ENCODE measurements at regions not wholly inside any gene's neighbourhood (a gene's known extent, or its start where the extent isn't known, plus 50 kb on each side); places are given as distances from the start of the nearest gene placed in this dataset.

DNA sequence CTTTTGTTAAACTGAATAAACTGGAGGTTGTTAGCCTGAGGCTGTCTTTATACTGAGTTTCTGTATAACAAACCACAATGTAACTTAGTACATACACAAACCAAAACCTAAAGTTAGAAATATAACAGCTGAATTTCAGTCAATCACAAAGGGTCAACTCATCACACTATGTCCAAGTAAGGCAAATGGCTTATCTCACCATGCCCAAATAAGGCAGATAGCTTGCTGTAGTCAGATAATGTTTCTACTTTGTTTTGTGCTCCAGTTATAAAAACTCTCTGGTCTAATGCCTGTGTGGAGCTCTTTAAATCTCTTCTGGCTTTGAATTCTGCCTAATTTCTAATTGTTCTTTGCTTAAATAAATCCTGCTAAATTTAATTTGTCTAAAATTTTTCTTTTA, 1323.4 kb upstream of the ATXN8OS start (continued):
- TF ChIP-seq BACH2 (CRISPR knock-in tag; IDR thresholded peaks at IDR 0.05; ENCODE audit: borderline replicate concordance) = no peak
- TF ChIP-seq, protein P1, sequence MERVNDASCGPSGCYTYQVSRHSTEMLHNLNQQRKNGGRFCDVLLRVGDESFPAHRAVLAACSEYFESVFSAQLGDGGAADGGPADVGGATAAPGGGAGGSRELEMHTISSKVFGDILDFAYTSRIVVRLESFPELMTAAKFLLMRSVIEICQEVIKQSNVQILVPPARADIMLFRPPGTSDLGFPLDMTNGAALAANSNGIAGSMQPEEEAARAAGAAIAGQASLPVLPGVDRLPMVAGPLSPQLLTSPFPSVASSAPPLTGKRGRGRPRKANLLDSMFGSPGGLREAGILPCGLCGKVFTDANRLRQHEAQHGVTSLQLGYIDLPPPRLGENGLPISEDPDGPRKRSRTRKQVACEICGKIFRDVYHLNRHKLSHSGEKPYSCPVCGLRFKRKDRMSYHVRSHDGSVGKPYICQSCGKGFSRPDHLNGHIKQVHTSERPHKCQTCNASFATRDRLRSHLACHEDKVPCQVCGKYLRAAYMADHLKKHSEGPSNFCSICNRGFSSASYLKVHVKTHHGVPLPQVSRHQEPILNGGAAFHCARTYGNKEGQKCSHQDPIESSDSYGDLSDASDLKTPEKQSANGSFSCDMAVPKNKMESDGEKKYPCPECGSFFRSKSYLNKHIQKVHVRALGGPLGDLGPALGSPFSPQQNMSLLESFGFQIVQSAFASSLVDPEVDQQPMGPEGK (CRISPR knock-in tag; IDR thresholded peaks at IDR 0.05; ENCODE audit: borderline replicate concordance) = no peak

DNA sequence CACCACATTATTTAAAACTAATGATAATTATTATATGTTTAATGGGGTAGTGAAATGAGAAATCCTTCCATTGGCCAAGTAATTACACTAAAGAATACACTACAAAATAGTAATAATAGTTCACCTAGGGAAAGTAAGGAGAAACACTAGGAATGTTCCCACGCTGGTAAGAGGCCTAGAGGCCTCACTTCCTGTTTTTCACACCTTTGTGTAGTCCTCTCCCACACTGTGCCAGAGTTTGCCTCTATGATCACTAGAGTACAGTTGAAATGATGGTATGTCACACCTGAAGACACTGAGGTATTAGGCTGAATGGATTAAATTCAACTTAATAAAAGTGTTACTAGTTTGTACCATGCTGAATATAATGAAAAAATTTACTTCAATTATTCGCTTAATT, 1348.0 kb upstream of the ATXN8OS start:
- TF ChIP-seq ZNF8 (CRISPR knock-in tag; IDR thresholded peaks at IDR 0.05) (no peak), ZNF70 (CRISPR knock-in tag; IDR thresholded peaks at IDR 0.05) (no peak), CSDC2 (CRISPR knock-in tag; IDR thresholded peaks at IDR 0.05) (no peak), TCF4 (CRISPR knock-in tag; IDR thresholded peaks at IDR 0.05; ENCODE audit: borderline replicate concordance) (no peak)
- TF ChIP-seq, protein P2, sequence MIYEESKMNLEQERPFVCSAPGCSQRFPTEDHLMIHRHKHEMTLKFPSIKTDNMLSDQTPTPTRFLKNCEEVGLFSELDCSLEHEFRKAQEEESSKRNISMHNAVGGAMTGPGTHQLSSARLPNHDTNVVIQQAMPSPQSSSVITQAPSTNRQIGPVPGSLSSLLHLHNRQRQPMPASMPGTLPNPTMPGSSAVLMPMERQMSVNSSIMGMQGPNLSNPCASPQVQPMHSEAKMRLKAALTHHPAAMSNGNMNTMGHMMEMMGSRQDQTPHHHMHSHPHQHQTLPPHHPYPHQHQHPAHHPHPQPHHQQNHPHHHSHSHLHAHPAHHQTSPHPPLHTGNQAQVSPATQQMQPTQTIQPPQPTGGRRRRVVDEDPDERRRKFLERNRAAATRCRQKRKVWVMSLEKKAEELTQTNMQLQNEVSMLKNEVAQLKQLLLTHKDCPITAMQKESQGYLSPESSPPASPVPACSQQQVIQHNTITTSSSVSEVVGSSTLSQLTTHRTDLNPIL (CRISPR knock-in tag; IDR thresholded peaks at IDR 0.05; ENCODE audit: low read depth) = no peak
- no peak for ATAC-seq

DNA sequence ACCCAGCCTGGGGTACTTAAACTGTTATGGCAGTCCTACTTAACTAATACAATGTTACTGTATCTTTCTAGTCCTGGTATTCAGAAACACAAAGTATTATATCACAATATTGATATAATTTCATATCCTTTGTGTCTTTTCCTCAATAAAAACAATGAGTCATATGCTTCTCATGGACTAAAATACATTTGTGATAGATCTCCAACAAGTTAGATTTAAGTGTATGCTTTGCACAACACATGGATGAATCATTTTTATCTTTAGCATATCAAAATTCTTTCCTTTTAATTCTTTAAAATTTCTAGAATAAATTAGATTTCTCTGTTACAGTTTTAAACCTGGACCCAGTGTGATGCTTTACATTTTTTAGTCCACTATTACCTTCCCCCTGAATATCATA, 1357.8 kb upstream of the ATXN8OS start:
- peak; percentile 26; the same call in 1 of the 3 replicates for ATAC-seq
- no peak for TF ChIP-seq TCF4 (CRISPR knock-in tag; IDR thresholded peaks at IDR 0.05; ENCODE audit: borderline replicate concordance)
- peak; percentile 91 for TF ChIP-seq ISL1 (CRISPR knock-in tag; IDR thresholded peaks at IDR 0.05)

DNA sequence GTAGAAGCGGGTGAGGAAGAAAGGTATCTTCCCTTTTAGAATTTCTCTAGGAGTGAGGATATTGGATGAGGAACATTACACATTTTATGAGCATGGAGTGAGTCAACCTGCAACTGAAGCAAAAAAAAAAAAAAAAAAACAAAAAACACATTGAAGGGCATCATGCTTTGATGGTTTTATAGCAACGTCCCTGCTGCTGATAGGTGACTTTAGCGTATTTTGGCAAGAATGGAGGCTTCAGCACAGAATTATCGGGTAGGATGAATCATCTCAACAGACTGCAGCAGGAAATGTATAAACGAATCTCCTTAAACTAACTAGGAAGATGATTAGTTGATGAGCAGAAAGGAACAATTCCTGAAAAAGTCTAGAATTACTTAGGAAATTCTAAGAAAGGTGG, 1359.6 kb upstream of the ATXN8OS start:
- ATAC-seq = no peak
- TF ChIP-seq ZC3H10 (CRISPR knock-in tag; IDR thresholded peaks at IDR 0.05) (no peak), RARB (CRISPR knock-in tag; IDR thresholded peaks at IDR 0.05) (no peak), ZNF8 (CRISPR knock-in tag; IDR thresholded peaks at IDR 0.05) (no peak), ZNF70 (CRISPR knock-in tag; IDR thresholded peaks at IDR 0.05) (no peak), PPARA (CRISPR knock-in tag; IDR thresholded peaks at IDR 0.05; ENCODE audit: borderline replicate concordance) (no peak)
- TF ChIP-seq, protein P3, sequence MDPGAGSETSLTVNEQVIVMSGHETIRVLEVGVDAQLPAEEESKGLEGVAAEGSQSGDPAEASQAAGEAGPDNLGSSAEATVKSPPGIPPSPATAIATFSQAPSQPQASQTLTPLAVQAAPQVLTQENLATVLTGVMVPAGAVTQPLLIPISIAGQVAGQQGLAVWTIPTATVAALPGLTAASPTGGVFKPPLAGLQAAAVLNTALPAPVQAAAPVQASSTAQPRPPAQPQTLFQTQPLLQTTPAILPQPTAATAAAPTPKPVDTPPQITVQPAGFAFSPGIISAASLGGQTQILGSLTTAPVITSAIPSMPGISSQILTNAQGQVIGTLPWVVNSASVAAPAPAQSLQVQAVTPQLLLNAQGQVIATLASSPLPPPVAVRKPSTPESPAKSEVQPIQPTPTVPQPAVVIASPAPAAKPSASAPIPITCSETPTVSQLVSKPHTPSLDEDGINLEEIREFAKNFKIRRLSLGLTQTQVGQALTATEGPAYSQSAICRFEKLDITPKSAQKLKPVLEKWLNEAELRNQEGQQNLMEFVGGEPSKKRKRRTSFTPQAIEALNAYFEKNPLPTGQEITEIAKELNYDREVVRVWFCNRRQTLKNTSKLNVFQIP (CRISPR knock-in tag; IDR thresholded peaks at IDR 0.05; ENCODE audit: borderline replicate concordance, low read depth) = no peak
- TF ChIP-seq, protein P4, sequence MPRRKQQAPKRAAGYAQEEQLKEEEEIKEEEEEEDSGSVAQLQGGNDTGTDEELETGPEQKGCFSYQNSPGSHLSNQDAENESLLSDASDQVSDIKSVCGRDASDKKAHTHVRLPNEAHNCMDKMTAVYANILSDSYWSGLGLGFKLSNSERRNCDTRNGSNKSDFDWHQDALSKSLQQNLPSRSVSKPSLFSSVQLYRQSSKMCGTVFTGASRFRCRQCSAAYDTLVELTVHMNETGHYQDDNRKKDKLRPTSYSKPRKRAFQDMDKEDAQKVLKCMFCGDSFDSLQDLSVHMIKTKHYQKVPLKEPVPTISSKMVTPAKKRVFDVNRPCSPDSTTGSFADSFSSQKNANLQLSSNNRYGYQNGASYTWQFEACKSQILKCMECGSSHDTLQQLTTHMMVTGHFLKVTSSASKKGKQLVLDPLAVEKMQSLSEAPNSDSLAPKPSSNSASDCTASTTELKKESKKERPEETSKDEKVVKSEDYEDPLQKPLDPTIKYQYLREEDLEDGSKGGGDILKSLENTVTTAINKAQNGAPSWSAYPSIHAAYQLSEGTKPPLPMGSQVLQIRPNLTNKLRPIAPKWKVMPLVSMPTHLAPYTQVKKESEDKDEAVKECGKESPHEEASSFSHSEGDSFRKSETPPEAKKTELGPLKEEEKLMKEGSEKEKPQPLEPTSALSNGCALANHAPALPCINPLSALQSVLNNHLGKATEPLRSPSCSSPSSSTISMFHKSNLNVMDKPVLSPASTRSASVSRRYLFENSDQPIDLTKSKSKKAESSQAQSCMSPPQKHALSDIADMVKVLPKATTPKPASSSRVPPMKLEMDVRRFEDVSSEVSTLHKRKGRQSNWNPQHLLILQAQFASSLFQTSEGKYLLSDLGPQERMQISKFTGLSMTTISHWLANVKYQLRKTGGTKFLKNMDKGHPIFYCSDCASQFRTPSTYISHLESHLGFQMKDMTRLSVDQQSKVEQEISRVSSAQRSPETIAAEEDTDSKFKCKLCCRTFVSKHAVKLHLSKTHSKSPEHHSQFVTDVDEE (CRISPR knock-in tag; IDR thresholded peaks at IDR 0.05) = no peak

DNA sequence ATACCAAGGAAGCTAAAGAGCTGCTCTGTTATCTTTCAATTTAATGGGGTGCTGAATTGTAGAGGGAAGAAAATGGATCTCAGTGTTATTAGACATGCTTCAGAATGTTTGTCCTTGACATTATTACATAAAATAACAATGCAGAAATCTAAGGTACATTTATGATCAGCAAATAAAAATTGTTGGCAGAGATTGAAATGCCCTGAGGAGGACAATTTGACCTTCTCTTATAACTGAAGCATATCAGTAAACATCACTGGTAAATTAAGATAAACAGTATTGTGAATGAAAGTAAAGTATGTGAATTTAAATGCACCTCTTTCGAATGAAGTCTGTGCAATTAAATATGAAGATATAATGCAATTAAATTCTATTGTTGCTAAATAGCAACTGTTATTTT, 1362.1 kb upstream of the ATXN8OS start:
- no peak for ATAC-seq
- TF ChIP-seq SNAI2 (CRISPR knock-in tag; IDR thresholded peaks at IDR 0.05) = no peak
- TF ChIP-seq, protein P3 (CRISPR knock-in tag; IDR thresholded peaks at IDR 0.05; ENCODE audit: borderline replicate concordance, low read depth) = no peak
- no peak for TF ChIP-seq ZFP3 (CRISPR knock-in tag; IDR thresholded peaks at IDR 0.05)
- TF ChIP-seq ZNF70 (CRISPR knock-in tag; IDR thresholded peaks at IDR 0.05) = no peak
- no peak for TF ChIP-seq GLIS3 (CRISPR knock-in tag; IDR thresholded peaks at IDR 0.05)
- no peak for TF ChIP-seq CSDC2 (CRISPR knock-in tag; IDR thresholded peaks at IDR 0.05)
- no peak for TF ChIP-seq TOX (CRISPR knock-in tag; IDR thresholded peaks at IDR 0.05; ENCODE audit: borderline replicate concordance)
